ENCODE measurements at regions not wholly inside any gene's neighbourhood (a gene's known extent, or its start where the extent isn't known, plus 50 kb on each side); places are given as distances from the start of the nearest gene placed in this dataset.

DNA sequence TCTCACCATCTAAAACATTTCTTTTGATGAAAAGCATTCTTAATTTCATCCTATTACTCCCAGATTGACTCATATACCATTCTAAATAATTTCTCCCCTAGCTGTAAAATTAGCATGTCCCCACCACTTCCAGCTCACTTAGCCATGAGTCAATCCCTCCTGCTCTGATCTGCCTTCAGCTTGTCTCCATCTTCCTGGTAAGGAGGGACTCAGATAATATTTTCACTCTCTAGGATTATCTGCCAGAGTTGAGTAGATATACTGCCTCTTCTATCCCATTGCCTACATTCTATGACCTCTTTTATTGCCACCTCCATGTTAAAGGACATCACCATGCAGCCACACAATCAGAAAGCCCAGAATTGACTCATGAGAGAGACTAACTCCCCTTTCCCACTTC is 348.8 kb upstream of the POU3F2 start:
- DNase-seq: no peak

- DNase-seq: no peak
Measured at GRCh38 chr6:98486057-98486456, 348.3 kb upstream of the POU3F2 start.

- DNase-seq: no peak
Measured at GRCh38 chr6:98487612-98488011, 346.8 kb upstream of the POU3F2 start.

GRCh38 chr6:98498144-98498775 is 336.1 kb upstream of the POU3F2 start:
- no peak for DNase-seq

GRCh38 chr6:98498866-98499265 is 335.5 kb upstream of the POU3F2 start:
- no peak for DNase-seq

DNA sequence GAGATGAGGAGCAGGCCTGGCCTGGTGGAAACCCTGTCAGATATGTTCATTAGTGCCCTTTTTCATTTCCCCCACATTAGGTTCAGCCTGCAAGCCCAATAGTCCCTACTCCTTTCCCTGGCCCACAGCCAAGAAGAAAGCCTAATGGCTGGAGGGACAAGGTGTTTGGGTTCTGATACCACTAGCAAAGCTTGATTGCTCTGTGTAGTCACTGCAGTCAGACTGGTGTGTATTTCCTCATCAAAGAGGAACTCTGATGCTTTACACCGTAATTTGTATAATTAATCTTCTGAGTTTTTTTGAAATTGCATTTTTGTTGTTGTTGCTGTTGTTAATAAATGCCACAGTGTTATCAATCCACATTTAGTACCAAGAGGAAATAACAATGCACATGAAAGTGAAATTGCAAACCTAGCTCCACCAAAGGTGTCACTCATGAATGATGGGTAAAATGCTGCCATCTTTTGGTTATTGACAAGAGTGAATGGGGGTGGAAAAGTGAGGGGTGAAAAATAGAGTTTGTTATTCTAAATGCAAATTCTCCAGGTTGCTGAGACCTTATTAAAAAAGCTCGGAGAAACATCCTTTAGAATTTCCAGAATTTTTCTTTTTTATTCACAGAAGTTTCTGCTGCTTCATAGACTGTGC is 320.2 kb upstream of the POU3F2 start:
- no peak for DNase-seq

DNA sequence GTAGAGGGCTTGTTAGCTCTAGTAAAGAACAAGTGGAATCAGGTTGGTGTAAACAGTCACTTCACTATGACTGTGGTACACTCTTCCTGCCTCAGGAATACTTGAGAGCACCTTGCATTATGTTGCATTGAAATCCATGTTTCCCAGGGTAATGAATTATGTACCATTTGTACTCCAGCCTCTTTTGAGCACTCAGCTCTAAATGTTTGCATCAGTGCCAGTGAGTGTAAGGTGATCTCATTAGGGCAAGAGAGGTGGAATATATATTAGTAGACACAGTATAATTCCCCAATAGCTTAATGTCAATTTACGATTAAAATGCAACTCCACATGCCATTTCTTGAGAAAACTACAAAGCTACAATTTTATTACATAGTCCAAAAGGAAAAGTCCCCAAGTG is 319.6 kb upstream of the POU3F2 start:
- no peak for DNase-seq

DNA sequence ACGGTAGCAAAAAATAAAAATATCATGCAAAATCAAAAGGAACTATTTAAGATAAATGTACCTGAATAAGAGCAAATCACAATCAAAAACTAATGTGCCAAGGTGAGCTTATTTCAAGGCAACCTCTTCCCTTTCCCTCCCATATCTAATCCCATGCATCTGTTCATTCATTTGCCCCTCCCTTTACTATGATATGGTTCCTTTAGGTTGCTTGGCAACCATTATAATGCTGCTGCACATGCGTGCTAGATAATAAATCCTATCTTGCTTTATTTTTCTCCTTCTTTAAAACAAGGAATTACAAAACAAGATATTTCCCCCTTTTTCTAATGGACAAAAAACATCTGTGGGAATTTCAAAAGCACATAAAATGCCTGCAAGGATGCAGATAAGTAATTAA is 318.2 kb upstream of the POU3F2 start:
- DNase-seq: no peak

DNA sequence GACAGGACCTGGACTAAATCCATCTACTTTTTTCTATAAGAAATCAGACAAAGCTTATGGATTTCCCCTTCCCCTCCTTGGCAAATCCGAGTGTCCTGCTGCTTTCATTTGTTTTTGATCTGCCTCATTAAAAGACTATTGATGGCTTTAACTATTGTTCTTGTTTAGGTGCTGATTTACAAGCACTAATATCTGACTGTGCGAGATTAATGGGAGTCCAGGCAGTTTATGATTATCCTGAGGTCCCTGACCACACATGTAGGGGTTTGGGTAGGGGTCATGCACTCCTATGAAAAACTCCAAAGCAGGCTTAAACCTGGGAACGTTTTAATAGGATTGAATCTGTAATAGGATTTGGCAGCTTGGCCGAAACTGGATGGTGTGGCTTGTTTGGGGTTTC is 317.5 kb upstream of the POU3F2 start:
- DNase-seq: no peak

- no peak for DNase-seq
Measured at GRCh38 chr6:98525860-98526259, 308.5 kb upstream of the POU3F2 start.

- DNase-seq: no peak
Measured at GRCh38 chr6:98526465-98526864, 307.9 kb upstream of the POU3F2 start.

- DNase-seq: no peak
Measured at GRCh38 chr6:98529364-98529763, 305.0 kb upstream of the POU3F2 start.

- no peak for DNase-seq
Measured at GRCh38 chr6:98530732-98531131, 303.6 kb upstream of the POU3F2 start.

- DNase-seq: no peak
Measured at GRCh38 chr6:98532004-98532403, 302.4 kb upstream of the POU3F2 start.

GRCh38 chr6:98539741-98540140 is 294.6 kb upstream of the POU3F2 start:
- DNase-seq: no peak

DNA sequence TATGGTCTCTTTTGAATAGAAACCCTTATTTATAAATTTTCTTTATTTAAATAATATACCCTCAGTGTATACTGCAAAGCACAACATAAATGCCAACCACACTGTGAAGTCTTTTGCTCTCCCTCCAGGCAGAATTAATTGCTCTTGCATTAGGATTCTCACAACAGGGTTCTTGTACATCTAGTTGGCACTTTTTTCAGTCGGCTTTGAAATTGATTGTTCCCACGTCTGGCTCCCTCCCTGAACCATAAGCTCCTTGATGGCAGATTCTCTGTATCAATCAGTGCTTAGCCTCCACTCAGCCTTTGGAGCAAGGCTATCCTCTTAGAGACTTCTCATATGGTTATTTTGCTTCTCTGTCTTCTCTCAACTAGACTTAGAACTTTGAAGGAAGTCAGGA is 288.0 kb upstream of the POU3F2 start:
- no peak for DNase-seq

DNA sequence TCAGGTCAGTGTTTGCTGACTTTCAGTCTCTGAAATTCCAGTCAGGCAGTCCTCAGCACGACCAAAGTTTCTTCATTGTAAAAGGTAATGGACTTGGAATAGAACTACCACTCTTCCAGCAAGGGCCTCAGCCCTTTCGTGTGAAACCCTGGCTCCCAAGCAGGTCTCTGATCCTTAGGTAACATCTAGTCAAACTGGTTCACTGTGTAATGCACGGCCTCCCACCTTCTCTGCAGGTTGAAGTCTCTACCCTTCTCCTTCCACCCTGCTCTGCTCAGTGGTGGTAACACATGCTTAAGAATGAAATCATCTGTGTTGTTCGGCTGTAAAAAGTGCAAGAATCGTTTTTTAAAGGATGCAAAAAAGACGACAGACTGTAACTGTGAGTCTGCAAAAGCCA is 287.2 kb upstream of the POU3F2 start:
- DNase-seq: no peak

DNA sequence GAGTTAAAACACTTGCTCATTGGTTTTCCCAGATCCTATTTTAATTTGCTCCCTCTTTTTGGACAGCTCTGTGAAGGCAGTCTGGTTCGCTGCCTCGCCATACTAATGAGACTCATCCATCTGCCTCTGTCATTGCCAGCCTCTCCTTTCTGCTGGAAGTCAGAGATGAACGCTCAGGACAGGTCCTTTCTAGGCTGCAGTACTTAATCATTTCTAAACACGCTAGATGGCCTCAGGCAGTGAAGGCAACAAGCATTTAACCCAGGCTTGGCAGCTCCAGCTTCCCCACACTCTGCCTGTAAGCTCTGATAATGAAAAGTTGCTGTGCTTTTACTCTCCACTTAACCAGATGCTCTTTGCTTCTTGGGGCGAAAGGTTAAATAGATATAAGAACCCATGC is 286.7 kb upstream of the POU3F2 start:
- no peak for DNase-seq

GRCh38 chr6:98548301-98548700 is 286.1 kb upstream of the POU3F2 start:
- no peak for DNase-seq

DNA sequence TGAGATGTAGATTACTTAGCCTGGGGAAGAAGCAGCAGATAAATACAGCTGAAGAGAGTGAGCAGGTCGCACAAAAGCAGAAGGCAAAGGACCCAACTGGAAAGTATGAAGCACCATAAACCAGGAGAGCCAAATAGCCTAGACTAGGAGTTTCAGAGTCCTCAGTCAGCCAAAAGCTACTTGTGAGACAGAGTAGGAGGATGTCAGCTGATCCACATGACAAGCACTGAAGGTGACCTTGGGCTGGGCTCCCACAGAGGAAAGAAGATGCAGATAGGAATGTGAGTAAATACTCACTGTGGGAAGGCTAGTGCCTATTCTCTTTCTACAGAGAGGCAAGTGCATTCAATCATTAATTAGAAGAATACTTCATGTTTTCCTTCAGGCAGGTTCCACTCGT is 274.0 kb upstream of the POU3F2 start:
- no peak for DNase-seq

DNA sequence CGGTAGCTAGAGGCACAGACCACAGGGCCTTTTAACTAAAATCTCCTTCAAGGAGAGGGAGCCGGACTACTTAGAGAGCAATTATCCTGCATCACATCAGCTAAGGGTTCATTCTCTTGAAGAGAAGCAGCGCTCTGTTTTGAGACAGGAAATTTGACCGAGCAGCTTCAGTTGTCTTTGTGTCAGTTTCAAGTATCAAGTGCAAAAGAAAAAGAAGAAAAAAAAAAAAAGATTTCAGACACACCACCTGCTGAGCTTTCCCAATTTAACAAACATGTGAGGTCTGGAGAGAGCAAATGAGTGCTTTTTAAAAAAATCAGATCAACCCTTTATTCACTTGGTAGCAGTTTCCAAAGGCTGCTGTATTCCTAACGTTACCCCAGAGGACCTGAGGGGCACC is 273.5 kb upstream of the POU3F2 start:
- DNase-seq: no peak

DNA sequence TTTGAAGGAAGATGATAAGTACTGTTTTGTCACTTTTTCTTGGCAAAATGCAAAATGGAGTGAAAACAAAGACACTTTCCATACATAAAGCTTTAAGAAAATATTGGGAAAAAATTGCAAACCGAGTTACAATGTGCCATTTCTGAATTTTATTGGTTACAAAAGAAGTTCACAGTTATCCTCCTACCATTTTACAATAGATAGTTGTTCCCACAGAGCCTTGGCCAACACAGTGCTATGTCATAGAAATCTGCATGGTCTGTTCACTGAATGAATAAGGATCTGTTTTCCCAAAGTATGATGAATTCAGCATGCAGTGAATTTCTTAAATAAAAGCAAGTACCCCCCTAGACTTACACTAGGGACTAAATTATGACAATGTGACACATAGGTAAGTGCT is 268.2 kb upstream of the POU3F2 start:
- DNase-seq: no peak

- no peak for DNase-seq
Measured at GRCh38 chr6:98572579-98572978, 261.8 kb upstream of the POU3F2 start.

DNA sequence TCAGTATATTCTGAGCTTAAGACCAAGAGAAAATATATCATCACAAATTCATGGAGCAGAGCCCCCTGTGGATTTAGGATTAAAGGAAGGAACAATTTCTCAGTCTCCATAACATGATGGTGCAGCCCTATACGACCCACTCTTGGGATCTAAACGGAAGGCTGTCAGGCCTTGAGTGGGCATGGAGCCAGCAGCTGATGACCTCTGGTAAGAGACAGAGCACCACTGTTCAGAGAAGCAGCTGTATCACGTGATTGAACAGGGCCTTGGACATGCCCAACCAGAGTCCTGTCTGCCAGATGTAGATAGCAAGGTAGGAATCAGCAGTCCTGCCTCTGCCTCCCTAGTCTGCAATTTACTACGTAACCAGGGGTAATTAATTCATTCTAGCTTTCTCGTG is 259.4 kb upstream of the POU3F2 start:
- no peak for DNase-seq

- DNase-seq: no peak
Measured at GRCh38 chr6:98576791-98577190, 257.6 kb upstream of the POU3F2 start.
